NCI-H345 (cell line): ENCODE measurements at regions not wholly inside any gene's neighbourhood (a gene's known extent, or its start where the extent isn't known, plus 50 kb on each side); places are given as distances from the start of the nearest gene placed in this dataset.

ENCODE experiments used
- DNase-seq: peaks from one replicate; lab custom pipeline; 2025; lab: John Stamatoyannopoulos, UW

- no peak for DNase-seq
Observed at GRCh38 chr5:167561796-167562195, 729.6 kb upstream of the WWC1 start.

GRCh38 chr5:167564275-167564674 lies 727.2 kb upstream of the WWC1 start:
- DNase-seq = no peak

- DNase-seq = no peak
Observed at GRCh38 chr5:167565189-167565954, 726.1 kb upstream of the WWC1 start.

DNA sequence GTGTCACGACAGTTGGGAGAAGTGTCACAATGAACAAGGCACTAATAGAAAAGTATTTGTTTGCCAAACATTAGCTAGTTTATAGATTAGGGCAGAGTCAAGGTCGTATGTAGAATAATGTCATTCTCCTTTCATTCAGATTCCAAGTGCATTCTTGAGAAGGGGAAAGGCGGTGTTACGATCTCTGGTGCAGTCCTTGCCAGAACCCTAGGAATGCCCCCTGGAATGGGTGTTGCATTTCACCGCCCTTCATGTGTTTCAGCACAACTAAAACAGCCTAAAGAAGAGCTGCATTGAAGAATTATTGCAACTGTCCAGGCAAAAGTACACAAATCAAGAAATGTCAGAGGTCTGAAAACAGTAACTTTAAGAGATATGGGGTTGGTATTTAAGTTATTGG lies 721.0 kb upstream of the WWC1 start:
- DNase-seq = no peak

DNA sequence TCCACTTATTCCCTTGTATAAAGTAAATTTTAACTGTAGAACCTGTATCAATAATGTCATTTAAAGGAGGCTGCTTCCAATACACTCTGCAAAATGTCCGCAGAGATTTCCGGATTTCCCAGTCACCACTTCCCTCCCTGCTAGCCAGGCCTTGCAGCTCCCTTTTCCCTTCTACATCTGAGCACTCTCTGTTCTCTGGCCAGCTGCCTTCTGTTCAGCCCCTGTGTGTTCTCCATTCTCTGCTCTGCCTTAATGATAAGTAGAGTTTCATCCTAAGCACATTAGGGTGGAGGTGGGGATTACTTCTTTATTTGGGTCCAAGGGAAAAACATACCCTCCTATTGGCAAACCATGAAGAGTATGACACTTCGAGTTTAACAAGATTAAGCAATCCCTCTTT lies 719.6 kb upstream of the WWC1 start:
- DNase-seq = no peak

GRCh38 chr5:167573370-167574127 lies 717.9 kb upstream of the WWC1 start:
- DNase-seq = no peak

DNA sequence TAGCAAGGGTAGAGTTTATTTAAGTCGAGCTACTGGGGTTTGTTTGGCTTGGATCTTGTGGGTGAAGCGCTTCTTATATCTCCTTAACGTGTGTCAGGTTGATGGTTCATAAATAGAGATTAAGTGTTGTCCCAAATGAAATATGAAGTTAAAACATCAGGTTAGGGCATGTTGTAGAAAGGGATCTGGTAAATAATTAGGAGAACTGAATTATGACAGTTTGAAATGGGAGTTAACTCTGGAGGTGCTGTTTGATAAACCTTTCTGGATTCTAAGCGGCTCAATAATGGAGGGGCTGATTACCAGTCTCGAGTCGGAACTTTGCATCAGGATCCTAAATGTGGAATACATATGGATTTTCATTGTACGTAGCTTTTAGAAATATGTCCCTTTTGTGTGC lies 717.0 kb upstream of the WWC1 start:
- DNase-seq = no peak

- DNase-seq = no peak
Observed at GRCh38 chr5:167575330-167575729, 716.1 kb upstream of the WWC1 start.

- DNase-seq = no peak
Observed at GRCh38 chr5:167576126-167576525, 715.3 kb upstream of the WWC1 start.

DNA sequence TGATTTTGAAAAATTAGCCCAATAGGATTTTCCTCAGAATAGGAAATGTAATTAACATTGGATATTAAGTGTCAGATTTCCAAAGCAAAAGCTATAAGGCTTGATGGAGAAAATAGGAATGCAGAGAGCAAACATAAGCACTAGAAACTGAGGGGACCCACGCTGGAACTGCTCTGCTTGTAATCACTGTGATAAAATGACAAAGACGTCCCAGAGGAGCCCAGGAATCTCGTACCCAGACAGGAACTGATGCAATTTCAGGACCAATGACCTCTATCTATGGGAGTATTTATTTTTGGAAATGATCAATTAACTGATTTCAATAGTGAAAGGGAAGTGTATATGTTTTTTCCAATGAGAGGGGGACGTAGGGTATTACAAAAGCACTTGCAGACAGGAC lies 714.5 kb upstream of the WWC1 start:
- DNase-seq = no peak

GRCh38 chr5:167577616-167578015 lies 713.8 kb upstream of the WWC1 start:
- DNase-seq = no peak

DNA sequence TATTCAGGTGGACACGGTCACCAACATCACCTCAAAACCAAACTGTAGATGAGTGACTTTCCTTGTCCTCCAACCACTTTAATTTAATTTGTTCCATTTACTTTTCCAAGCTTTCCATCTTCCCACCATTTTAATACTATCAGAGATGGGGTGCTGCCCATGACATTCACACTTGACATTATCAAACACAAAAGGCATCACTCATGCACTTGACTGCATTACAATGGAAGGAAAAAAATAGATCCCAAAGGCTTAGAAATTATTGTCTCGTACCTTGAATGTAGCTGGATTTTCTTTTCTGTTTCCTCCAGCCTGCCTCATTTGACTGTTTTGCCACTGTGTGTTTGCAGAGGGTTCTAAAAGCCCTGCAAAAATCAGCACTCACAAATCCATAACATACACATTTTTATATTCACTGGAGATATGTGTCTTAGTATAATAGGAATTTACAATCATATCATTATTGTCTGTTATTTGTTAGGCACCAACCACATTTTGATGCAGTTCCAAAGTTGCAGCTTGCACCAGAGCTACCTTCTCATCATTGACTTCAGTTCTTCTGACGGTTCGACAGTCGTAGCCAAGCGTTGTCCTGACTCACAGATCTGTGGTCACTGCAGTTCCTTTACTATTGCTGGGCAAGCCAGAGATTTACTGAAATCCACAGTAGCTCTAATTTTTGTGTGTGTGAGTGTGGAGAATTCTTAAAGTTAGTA lies 712.3 kb upstream of the WWC1 start:
- DNase-seq = no peak

DNA sequence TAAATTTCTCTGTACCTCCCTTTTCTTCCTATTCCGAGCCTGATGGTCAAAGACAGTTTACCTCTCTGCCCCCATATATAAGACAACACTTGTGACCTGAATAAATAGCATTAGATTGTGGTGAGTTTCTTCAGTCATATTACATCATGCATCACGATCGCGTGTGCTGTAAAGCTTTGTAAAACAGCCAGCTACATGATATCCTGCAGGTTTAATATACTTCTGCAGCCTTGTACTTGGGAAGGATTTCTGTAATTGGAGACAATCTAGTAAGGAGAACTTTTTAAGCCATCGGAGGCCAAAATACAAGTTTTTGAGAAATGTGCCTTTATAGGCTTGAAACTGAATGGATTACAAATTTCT lies 711.8 kb upstream of the WWC1 start:
- no peak for DNase-seq

DNA sequence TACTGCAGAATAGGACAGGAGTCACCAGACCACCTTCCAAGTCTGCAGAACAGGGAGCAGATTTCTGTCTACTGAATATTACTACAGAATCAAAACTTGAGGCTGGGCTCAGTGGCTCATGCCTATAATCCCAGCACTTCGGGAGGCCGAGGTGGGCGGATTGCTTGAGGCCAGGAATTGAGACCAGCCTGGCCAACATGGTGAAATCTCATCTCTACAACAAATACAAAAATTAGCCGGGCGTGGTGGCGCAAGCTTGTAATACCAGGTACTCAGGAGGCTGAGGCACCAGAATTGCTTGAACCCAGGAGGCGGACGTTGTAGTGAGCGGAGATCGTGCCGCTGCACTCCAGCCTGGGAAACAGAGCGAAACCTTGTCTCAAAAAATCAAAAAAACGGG lies 710.8 kb upstream of the WWC1 start:
- no peak for DNase-seq

DNA sequence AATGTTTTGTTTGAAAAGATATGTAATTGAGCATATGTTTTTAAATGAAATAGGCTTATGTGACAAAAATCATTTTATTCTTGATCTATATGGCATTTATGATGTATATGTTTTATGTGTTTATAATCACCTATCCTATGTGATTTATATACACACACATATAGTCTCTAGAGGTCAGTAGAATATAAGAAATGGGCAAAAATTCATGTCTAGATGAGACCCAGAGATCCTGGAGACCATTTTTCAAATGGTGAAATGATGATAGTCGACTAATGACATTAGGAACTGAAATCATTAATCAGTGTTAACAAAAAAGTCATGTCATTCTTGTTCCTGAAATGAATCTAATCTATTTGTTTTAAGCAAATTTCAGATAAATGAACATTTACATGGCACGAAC lies 709.2 kb upstream of the WWC1 start:
- DNase-seq = no peak

- DNase-seq = no peak
Observed at GRCh38 chr5:167582886-167583285, 708.6 kb upstream of the WWC1 start.

DNA sequence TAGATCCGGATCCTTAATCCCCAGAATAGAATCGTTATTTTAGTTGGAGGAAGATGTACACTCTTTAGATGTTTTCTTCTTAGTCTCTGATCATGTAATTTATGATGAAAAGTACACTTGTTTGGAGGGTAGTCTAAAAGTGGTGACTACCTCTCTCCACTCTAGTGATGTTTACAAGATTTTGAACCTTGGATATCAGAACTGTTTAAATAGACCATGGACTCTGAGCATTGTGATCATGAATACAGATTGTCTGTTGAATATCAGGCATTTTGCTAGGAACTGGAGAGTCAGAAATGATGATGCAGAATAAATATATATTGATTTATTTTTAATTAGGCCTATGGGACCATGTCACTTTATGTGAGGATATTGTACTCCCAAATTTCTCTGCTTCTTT lies 706.3 kb upstream of the WWC1 start:
- DNase-seq = no peak

GRCh38 chr5:167587772-167588437 lies 703.5 kb upstream of the WWC1 start:
- no peak for DNase-seq

- no peak for DNase-seq
Observed at GRCh38 chr5:167592114-167592513, 699.3 kb upstream of the WWC1 start.

GRCh38 chr5:167593329-167594060 lies 698.0 kb upstream of the WWC1 start:
- no peak for DNase-seq

- no peak for DNase-seq
Observed at GRCh38 chr5:167594061-167594435, 697.4 kb upstream of the WWC1 start.

- no peak for DNase-seq
Observed at GRCh38 chr5:167594750-167595149, 696.7 kb upstream of the WWC1 start.
